LNCAP (cell line): ENCODE measurements at regions not wholly inside any gene's neighbourhood (a gene's known extent, or its start where the extent isn't known, plus 50 kb on each side); places are given as distances from the start of the nearest gene placed in this dataset.

Experiments used
- CTCF ChIP-seq: fragments of 450-650 bp; IDR thresholded peaks from 2 replicates; pipeline ENCODE4 v1.5.1; 2017; ENCODE audit warnings: mild to moderate bottlenecking

- TF ChIP-seq CTCF, result no peak
Observed at GRCh38 chr3:182220471-182220870, 508.7 kb downstream of the SOX2 start.

- no peak for TF ChIP-seq CTCF
Observed at GRCh38 chr3:182226995-182227394, 515.3 kb downstream of the SOX2 start.

DNA sequence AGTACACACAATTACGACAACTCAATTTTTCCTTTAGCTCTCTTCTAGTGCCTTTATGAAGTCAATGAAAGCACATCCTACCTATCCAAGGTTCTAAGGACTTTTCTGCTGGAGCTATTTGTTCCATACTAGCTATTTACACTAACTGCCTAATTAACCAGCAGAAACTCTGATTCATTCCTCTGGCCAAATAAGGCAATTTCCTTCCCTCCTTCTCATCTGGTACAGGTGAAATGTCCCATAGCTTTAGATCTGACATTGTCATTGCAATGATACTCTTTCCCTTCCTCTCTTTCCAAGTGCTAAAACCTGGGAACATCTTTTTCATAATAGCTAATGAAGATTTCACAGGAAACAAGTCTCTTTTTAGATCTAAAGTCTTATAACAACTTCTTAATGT is 521.7 kb downstream of the SOX2 start:
- no peak for TF ChIP-seq CTCF

DNA sequence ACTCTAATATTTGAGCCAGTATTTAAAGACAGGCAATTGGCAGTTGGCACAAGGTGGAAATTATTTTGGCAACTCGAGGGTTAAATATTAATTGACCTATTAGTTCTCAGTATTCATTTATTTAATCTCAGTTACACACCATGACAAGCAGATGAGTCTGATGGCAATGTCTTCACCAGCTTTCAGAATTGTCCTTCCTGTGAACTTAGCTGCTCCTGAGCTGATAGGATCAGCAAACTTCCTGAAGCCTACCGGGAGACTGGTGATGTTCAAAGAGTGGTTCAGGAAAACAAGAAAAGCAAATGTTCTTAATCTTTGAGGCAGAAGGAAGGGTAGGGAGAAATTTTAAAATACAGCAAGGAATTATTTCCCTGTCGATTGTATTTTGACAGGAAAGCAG is 522.2 kb downstream of the SOX2 start:
- TF ChIP-seq CTCF, result no peak

DNA sequence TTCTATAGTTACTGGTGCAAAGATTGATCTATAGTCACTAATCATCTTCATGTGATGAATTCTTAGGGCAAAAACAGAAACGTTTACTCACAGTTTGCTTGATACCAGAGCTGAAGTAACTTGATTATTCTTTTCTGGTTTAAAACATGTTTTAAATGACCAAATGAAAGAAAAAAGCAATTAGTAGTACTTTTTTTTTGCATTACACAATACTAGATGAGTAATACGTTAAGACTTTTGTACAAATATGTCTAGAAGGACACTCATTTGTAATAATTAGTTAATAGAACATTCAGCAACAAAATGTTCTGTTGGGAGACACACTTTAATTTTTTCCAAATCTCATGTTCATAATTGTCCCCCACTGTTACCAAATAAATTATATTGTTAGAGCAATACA is 523.2 kb downstream of the SOX2 start:
- TF ChIP-seq CTCF, result no peak

- no peak for TF ChIP-seq CTCF
Observed at GRCh38 chr3:182235504-182235903, 523.8 kb downstream of the SOX2 start.

- no peak for TF ChIP-seq CTCF
Observed at GRCh38 chr3:182238126-182238525, 526.4 kb downstream of the SOX2 start.

DNA sequence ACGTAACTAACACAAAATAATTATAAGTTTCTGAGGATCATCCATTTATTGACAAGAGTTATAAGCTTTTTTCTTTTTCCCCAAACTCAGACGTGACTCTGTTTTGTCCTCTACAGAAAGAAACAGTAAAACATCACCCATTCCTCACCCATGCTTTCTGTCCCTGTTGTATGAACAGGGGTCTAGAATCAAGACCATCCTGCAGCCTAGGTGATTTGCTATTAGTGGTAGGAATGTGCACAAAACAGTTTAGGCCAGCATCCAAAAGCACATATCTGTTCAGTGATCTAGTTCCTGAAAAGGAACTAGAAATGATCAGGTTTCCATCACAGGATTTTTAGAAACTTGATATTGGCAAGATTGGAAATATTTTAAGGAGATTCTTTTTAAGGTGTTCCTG is 527.6 kb downstream of the SOX2 start:
- no peak for TF ChIP-seq CTCF
